Vagina (tissue), 2 donors: ENCODE measurements at regions not wholly inside any gene's neighbourhood (a gene's known extent, or its start where the extent isn't known, plus 50 kb on each side); places are given as distances from the start of the nearest gene placed in this dataset.

Experiments used
- CTCF ChIP-seq, 3 experiments: fragments of 450-650 bp in 2 of 3; fragments of 200-600 bp in 1 of 3; sonication (generic) in 1 of 3; IDR thresholded peaks; one replicate each; pipeline ENCODE4 v1.5.1; 2017 to 2019; ENCODE audit warnings: antibody characterized with exemption in 3 of 3, mild to moderate bottlenecking in 2 of 3, moderate library complexity in 2 of 3
- POLR2A ChIP-seq, 2 donors: fragments of 450-650 bp; IDR thresholded peaks; one replicate each; pipeline ENCODE4 v1.6.1; 2017; ENCODE audit warnings: antibody characterized with exemption in 2 of 2, mild to moderate bottlenecking in 2 of 2, moderate library complexity in 2 of 2

- TF ChIP-seq POLR2A (IDR thresholded peaks at IDR 0.05) (no peak), CTCF (IDR thresholded peaks at IDR 0.05) (no peak)
Observed at GRCh38 chr20:24753130-24753529, 195.9 kb upstream of the CST7 start.
